DND-41 (cell line): ENCODE measurements at regions not wholly inside any gene's neighbourhood (a gene's known extent, or its start where the extent isn't known, plus 50 kb on each side); places are given as distances from the start of the nearest gene placed in this dataset.

ENCODE experiments used
- ATAC-seq: fragments of 200-7000 bp; cut with Tn5 transposase; 3 replicates; pipeline ENCODE4 v1.9.1; 2021; ENCODE audit warnings: low read depth; ENCODE audit not compliant: insufficient read depth
- DNase-seq: peaks from one replicate; pipeline ENCODE4 v3.0.0-alpha.2; 2020
- H2AFZ ChIP-seq: 2 replicates; pipeline ENCODE4 v1.6.0; 2012; ENCODE audit warnings: low read depth, low read length
- H3K27ac ChIP-seq: 2 replicates; pipeline ENCODE4 v1.5.1; 2012; ENCODE audit warnings: low read length, inconsistent platforms
- H3K27me3 ChIP-seq: fragments of 200-600 bp; sonication (generic); 2 replicates; pipeline ENCODE4 v1.6.0; 2012; ENCODE audit warnings: low read length, mild to moderate bottlenecking, inconsistent platforms; ENCODE audit not compliant: insufficient read depth, poor library complexity
- H3K36me3 ChIP-seq: 2 replicates; pipeline ENCODE4 v1.5.1; 2012; ENCODE audit warnings: low read length, inconsistent platforms; ENCODE audit not compliant: insufficient read depth
- H3K4me1 ChIP-seq: 2 replicates; pipeline ENCODE4 v1.5.1; 2012; ENCODE audit warnings: mild to moderate bottlenecking, low read length; ENCODE audit not compliant: insufficient read depth
- H3K4me2 ChIP-seq: 2 replicates; pipeline ENCODE4 v1.6.0; 2012; ENCODE audit warnings: mild to moderate bottlenecking, moderate library complexity, low read length, inconsistent platforms; ENCODE audit not compliant: insufficient read depth
- H3K4me3 ChIP-seq, 2 experiments: fragments of 200-600 bp in 1 of 2; shearing (Covaris generic) in 1 of 2; 2 replicates each; pipeline ENCODE4 v1.5.1; 2012 to 2016; ENCODE audit warnings: inconsistent platforms in 2 of 2, low read length in 2 of 2, mild to moderate bottlenecking in 2 of 2, low read depth in 1 of 2, moderate library complexity in 1 of 2
- H3K79me2 ChIP-seq: 2 replicates; pipeline ENCODE4 v1.6.0; 2012; ENCODE audit warnings: low read length, inconsistent platforms; ENCODE audit not compliant: insufficient read depth
- H3K9ac ChIP-seq: 2 replicates; pipeline ENCODE4 v1.6.0; 2012; ENCODE audit warnings: low read depth, mild to moderate bottlenecking, inconsistent platforms, low read length, moderate library complexity
- H3K9me3 ChIP-seq: 2 replicates; pipeline ENCODE4 v1.5.1; 2012; ENCODE audit warnings: low read length, moderate library complexity, mild to moderate bottlenecking, inconsistent platforms; ENCODE audit not compliant: insufficient read depth, severe bottlenecking
- H4K20me1 ChIP-seq: 2 replicates; pipeline ENCODE4 v1.6.0; 2012; ENCODE audit warnings: low read length; ENCODE audit not compliant: insufficient read depth
- EZH2 ChIP-seq: IDR thresholded peaks from 3 replicates; pipeline ENCODE4 v1.6.1; 2012; ENCODE audit warnings: borderline replicate concordance, low read depth, mild to moderate bottlenecking, moderate library complexity, low read length, inconsistent platforms; ENCODE audit not compliant: severe bottlenecking
- TF ChIP-seq, protein P1 (sequence below): IDR thresholded peaks from 2 replicates; pipeline ENCODE4 v1.5.1; 2012; ENCODE audit warnings: borderline replicate concordance, low read length, moderate library complexity, mild to moderate bottlenecking; ENCODE audit not compliant: poor library complexity, severe bottlenecking; ENCODE audit errors: extremely low read depth

- Histone ChIP-seq H3K9me3 (no peaks in the 10 kb centered on the region), H3K36me3 (no peaks in the 10 kb centered on the region), H4K20me1 (no peaks in the 10 kb centered on the region), H3K27ac (no peak overlapping the region), H3K4me3 (no peak overlapping the region), H3K79me2 (no peaks in the 10 kb centered on the region), H3K27me3 (no peaks in the 10 kb centered on the region), H2AFZ (no peak overlapping the region), H3K4me2 (no peak overlapping the region), H3K9ac (no peak overlapping the region), H3K4me1 (no peaks in the 10 kb centered on the region)
- no peak for DNase-seq
- no peak for ATAC-seq
- no peak for TF ChIP-seq EZH2
- TF ChIP-seq, protein P1, sequence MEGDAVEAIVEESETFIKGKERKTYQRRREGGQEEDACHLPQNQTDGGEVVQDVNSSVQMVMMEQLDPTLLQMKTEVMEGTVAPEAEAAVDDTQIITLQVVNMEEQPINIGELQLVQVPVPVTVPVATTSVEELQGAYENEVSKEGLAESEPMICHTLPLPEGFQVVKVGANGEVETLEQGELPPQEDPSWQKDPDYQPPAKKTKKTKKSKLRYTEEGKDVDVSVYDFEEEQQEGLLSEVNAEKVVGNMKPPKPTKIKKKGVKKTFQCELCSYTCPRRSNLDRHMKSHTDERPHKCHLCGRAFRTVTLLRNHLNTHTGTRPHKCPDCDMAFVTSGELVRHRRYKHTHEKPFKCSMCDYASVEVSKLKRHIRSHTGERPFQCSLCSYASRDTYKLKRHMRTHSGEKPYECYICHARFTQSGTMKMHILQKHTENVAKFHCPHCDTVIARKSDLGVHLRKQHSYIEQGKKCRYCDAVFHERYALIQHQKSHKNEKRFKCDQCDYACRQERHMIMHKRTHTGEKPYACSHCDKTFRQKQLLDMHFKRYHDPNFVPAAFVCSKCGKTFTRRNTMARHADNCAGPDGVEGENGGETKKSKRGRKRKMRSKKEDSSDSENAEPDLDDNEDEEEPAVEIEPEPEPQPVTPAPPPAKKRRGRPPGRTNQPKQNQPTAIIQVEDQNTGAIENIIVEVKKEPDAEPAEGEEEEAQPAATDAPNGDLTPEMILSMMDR, result no peak
Observed at GRCh38 chr5:147966829-147967228, 60.5 kb upstream of the C5orf46 start.

DNA sequence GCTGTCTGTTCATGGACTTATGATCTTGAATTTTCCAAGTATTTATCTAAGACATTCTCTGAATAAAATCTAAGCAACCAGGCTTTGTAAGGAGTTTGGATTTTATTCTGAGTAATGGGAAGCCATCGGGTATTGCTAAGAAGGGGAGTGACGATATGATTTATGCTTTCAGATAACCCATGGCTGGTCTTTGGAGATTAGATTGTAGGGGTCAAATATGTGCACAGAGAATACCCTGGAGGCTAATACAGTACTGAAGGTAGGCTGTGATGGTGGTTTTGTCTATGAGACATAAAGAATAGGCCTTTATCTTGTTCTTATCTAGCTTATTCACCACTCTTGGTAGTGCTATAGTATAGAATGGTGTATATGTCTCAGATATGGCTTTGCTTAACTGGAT, 60.0 kb upstream of the C5orf46 start:
- no peaks in the 10 kb centered on the region for H3K36me3 ChIP-seq
- H3K27me3 ChIP-seq, result no peaks in the 10 kb centered on the region
- DNase-seq, result no peak
- no peak overlapping the region for H3K4me3 ChIP-seq
- H3K9ac ChIP-seq, result no peak overlapping the region
- H3K9me3 ChIP-seq, result no peaks in the 10 kb centered on the region
- no peaks in the 10 kb centered on the region for H3K4me1 ChIP-seq
- TF ChIP-seq EZH2, result no peak
- TF ChIP-seq, protein P1, result no peak
- H2AFZ ChIP-seq, result no peak overlapping the region
- H4K20me1 ChIP-seq, result no peaks in the 10 kb centered on the region
- no peaks in the 10 kb centered on the region for H3K79me2 ChIP-seq
- H3K27ac ChIP-seq, result no peak overlapping the region
- no peak for ATAC-seq
- H3K4me2 ChIP-seq, result no peak overlapping the region

GRCh38 chr5:147965715-147966114, 59.4 kb upstream of the C5orf46 start:
- Histone ChIP-seq H3K4me2 (no peak overlapping the region), H4K20me1 (no peaks in the 10 kb centered on the region), H3K79me2 (no peaks in the 10 kb centered on the region), H3K4me3 (no peak overlapping the region), H3K27ac (no peak overlapping the region), H3K9me3 (no peaks in the 10 kb centered on the region), H3K4me1 (no peaks in the 10 kb centered on the region), H3K36me3 (no peaks in the 10 kb centered on the region), H3K9ac (no peak overlapping the region), H2AFZ (no peak overlapping the region), H3K27me3 (no peaks in the 10 kb centered on the region)
- DNase-seq, result no peak
- TF ChIP-seq EZH2, result no peak
- TF ChIP-seq, protein P1, result no peak
- ATAC-seq, result no peak

DNA sequence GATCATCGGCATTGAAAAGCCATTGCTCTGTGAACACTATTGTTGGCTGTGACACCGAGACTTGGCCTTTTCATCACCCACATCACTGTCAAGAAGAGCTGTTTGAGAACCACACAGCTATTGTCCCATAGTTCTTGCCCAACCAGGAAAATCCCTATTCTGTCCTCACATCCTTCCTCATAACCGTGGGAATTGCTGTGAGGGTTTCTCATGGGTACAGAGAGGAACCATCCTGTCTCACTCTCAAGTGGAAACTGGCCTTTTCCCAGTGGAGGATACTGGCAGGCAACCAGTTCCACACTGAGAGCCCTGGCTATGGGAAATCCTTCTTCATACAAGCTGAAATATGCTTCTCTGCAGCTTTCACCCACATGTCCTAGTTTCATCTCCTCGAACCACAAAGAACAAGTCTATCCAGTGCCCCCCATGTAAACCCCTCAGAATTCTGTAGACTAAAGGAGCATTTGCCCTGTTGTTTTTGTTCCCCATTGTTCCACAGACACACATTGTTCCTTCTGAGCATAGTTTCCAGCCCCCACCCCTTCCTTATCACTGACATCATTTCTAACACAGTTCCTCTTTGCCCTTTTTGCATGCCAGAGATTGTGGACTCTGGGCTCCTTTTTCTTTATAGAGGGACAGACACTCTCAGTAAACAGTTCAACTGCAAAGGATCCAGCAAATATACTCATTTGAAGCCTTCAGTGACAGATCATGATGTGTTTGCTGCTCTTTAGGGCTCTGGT, 57.8 kb upstream of the C5orf46 start:
- Histone ChIP-seq H3K4me3 (no peak overlapping the region), H3K79me2 (no peaks in the 10 kb centered on the region), H2AFZ (no peak overlapping the region), H3K9me3 (no peaks in the 10 kb centered on the region), H3K9ac (no peak overlapping the region), H3K27me3 (no peaks in the 10 kb centered on the region), H4K20me1 (no peaks in the 10 kb centered on the region), H3K36me3 (no peaks in the 10 kb centered on the region), H3K4me1 (no peaks in the 10 kb centered on the region), H3K27ac (no peak overlapping the region), H3K4me2 (no peak overlapping the region)
- TF ChIP-seq, protein P1, result no peak
- no peak for TF ChIP-seq EZH2
- ATAC-seq, result no peak
- DNase-seq, result no peak
